Panc1 (cell line): ENCODE measurements at regions not wholly inside any gene's neighbourhood (a gene's known extent, or its start where the extent isn't known, plus 50 kb on each side); places are given as distances from the start of the nearest gene placed in this dataset.

Experiments used
- CTCF ChIP-seq: fragments of 450-650 bp; IDR thresholded peaks from 2 replicates; pipeline ENCODE4 v1.5.1; 2017; ENCODE audit warnings: mild to moderate bottlenecking
- POLR2AphosphoS5 ChIP-seq: IDR thresholded peaks from 2 replicates; pipeline ENCODE4 v1.6.1; 2012; ENCODE audit warnings: mild to moderate bottlenecking, low read depth, low read length, moderate library complexity
- REST ChIP-seq, 2 experiments: IDR thresholded peaks; 2 replicates each; pipeline ENCODE4 v1.6.1; 2011 to 2012; ENCODE audit warnings: low read depth in 2 of 2, control low read depth in 1 of 2, low read length in 1 of 2, mild to moderate bottlenecking in 1 of 2, moderate library complexity in 1 of 2; ENCODE audit not compliant: insufficient read depth in 1 of 2
- TCF7L2 ChIP-seq: IDR thresholded peaks from 2 replicates; pipeline ENCODE4 v1.6.1; 2011; ENCODE audit warnings: mild to moderate bottlenecking, low read depth, low read length, inconsistent platforms

- no peak for TF ChIP-seq CTCF
- TF ChIP-seq TCF7L2, result no peak
- TF ChIP-seq POLR2AphosphoS5, result no peak
- TF ChIP-seq REST (IDR thresholded peaks at IDR 0.05; ENCODE audit: insufficient read depth in 1 of 2, low read depth in 2 of 2, low read length in 1 of 2), result no peak
Measured at GRCh38 chr5:168017313-168017712, 274.1 kb upstream of the WWC1 start.
